GM12878 (cell line): ENCODE measurements at regions not wholly inside any gene's neighbourhood (a gene's known extent, or its start where the extent isn't known, plus 50 kb on each side); places are given as distances from the start of the nearest gene placed in this dataset.

Source experiments
- ATAC-seq: fragments of 200-7000 bp; cut with Tn5 transposase; 3 replicates; pipeline ENCODE4 v1.9.1; 2020; ENCODE audit warnings: mild to moderate bottlenecking, moderate library complexity
- BruUV-seq: library from RNA; stranded (reverse); fragments of 400-500 nt; replicated peaks from 2 replicates; lab custom pipeline; 2021; lab: Mats Ljungman, UMichigan
- CTCF ChIA-PET: fragments of 300-600 bp; sonication (Branson Sonifier 250); formaldehyde crosslinking; extraction: SDS; loops from one replicate; lab custom pipeline; 2021; ENCODE audit warnings: inconsistent platforms; lab: Yijun Ruan, JAX
- POLR2A ChIA-PET: fragments of 350-600 bp; formaldehyde crosslinking; extraction: SDS; loops from one replicate; lab custom pipeline; 2021; ENCODE audit warnings: inconsistent platforms; lab: Charles Lee
- RAD21 ChIA-PET: fragments of 300-600 bp; sonication (Branson Sonifier 250); formaldehyde crosslinking; loops from one replicate; lab custom pipeline; 2023; ENCODE audit warnings: antibody characterized with exemption; ENCODE audit not compliant: unreplicated experiment; lab: Charles Lee
- SMC1A ChIA-PET: fragments of 300-600 bp; sonication (Branson Sonifier 250); formaldehyde crosslinking; loops from one replicate; lab custom pipeline; 2023; ENCODE audit not compliant: unreplicated experiment, uncharacterized antibody; lab: Charles Lee
- DNase-seq: peaks from one replicate; pipeline ENCODE4 v3.0.0-alpha.2; 2011; ENCODE audit warnings: low read depth, low spot score
- FAIRE-seq: peaks from 3 replicates; lab custom pipeline; 2011; peaks lifted over from hg19 to GRCh38; lab: Jason Lieb, UNC
- H2AFZ ChIP-seq: 2 replicates; pipeline ENCODE4 v1.6.0; 2011; ENCODE audit warnings: low read depth, low read length, control low read depth; ENCODE audit not compliant: control insufficient read depth
- H3K27ac ChIP-seq: 2 replicates; pipeline ENCODE4 v1.5.1; 2011; ENCODE audit warnings: control low read depth; ENCODE audit not compliant: control insufficient read depth, insufficient read depth
- H3K27me3 ChIP-seq, 2 experiments: replicated peaks in 1 of 2; 2 replicates each; pipeline versions ENCODE4 v1.6.0 to v1.6.1; 2011; ENCODE audit warnings: low read length in 1 of 2; ENCODE audit not compliant: control insufficient read depth in 2 of 2, insufficient read depth in 2 of 2
- H3K36me3 ChIP-seq, 2 experiments: 2 replicates each; pipeline ENCODE4 v1.5.1; 2011; ENCODE audit warnings: low read length in 1 of 2; ENCODE audit not compliant: control insufficient read depth in 2 of 2, insufficient read depth in 2 of 2
- H3K4me1 ChIP-seq: 2 replicates; pipeline ENCODE4 v1.6.1; 2011; ENCODE audit warnings: mild to moderate bottlenecking, low read length, moderate library complexity, mixed read lengths; ENCODE audit not compliant: control insufficient read depth, insufficient read depth
- H3K4me2 ChIP-seq: 2 replicates; pipeline ENCODE4 v1.6.0; 2011; ENCODE audit warnings: control low read depth; ENCODE audit not compliant: control insufficient read depth, insufficient read depth
- H3K4me3 ChIP-seq: fragments of 200-600 bp; sonication (generic); 2 replicates; pipeline ENCODE4 v1.5.1; 2016
- H3K79me2 ChIP-seq: 2 replicates; pipeline ENCODE4 v1.6.0; 2011; ENCODE audit warnings: low read length; ENCODE audit not compliant: control insufficient read depth, insufficient read depth
- H3K9ac ChIP-seq: 2 replicates; pipeline ENCODE4 v1.8.0; 2011; ENCODE audit warnings: low read length, control low read depth, mixed read lengths; ENCODE audit not compliant: control insufficient read depth, insufficient read depth
- H3K9me3 ChIP-seq: replicated peaks from 3 replicates; pipeline ENCODE4 v1.5.1; 2011; ENCODE audit warnings: mild to moderate bottlenecking, low read length; ENCODE audit not compliant: control insufficient read depth, insufficient read depth
- H4K20me1 ChIP-seq: 2 replicates; pipeline ENCODE4 v1.6.0; 2011; ENCODE audit not compliant: control insufficient read depth, insufficient read depth
- ATF2 ChIP-seq: IDR thresholded peaks from 2 replicates; pipeline ENCODE4 v1.6.1; 2012; ENCODE audit warnings: low read length, inconsistent platforms
- BACH1 ChIP-seq: fragments of 450-650 bp; IDR thresholded peaks from 2 replicates; pipeline ENCODE4 v1.6.1; 2017; ENCODE audit warnings: mild to moderate bottlenecking, borderline replicate concordance
- CHD4 ChIP-seq: fragments of 200-600 bp; sonication (generic); IDR thresholded peaks from 2 replicates; pipeline ENCODE4 v1.6.1; 2016; ENCODE audit warnings: mild to moderate bottlenecking
- DPF2 ChIP-seq: fragments of 450-650 bp; IDR thresholded peaks from 2 replicates; pipeline ENCODE4 v1.6.1; 2017; ENCODE audit warnings: mild to moderate bottlenecking
- E2F4 ChIP-seq: IDR thresholded peaks from 2 replicates; pipeline ENCODE4 v1.6.1; 2012; ENCODE audit warnings: low read depth, low read length, improper control_type of control experiment
- HDGF ChIP-seq: fragments of 450-650 bp; IDR thresholded peaks from 2 replicates; pipeline ENCODE4 v1.6.1; 2016; ENCODE audit warnings: antibody characterized with exemption
- IRF5 ChIP-seq: fragments of 450-650 bp; IDR thresholded peaks from 2 replicates; pipeline ENCODE4 v1.6.1; 2017; ENCODE audit warnings: borderline replicate concordance
- NR2F1 ChIP-seq: fragments of 450-650 bp; conservative IDR thresholded peaks from 2 replicates; pipeline ENCODE4 v1.6.1; 2017; ENCODE audit warnings: mild to moderate bottlenecking
- POLR2AphosphoS5 ChIP-seq: IDR thresholded peaks from 2 replicates; pipeline ENCODE4 v1.6.1; 2011; ENCODE audit warnings: mild to moderate bottlenecking, low read length, inconsistent platforms
- RCOR1 ChIP-seq: conservative IDR thresholded peaks from 2 replicates; pipeline ENCODE4 v1.6.1; 2012; ENCODE audit warnings: low read depth, low read length, improper control_type of control experiment
- STAT3 ChIP-seq: IDR thresholded peaks from 2 replicates; pipeline ENCODE4 v1.6.1; 2011; ENCODE audit warnings: low read depth, low read length, improper control_type of control experiment
- TBL1XR1 ChIP-seq: IDR thresholded peaks from 2 replicates; pipeline ENCODE4 v1.6.1; 2012; ENCODE audit warnings: low read depth, low read length, improper control_type of control experiment
- TCF7 ChIP-seq: IDR thresholded peaks from 2 replicates; pipeline ENCODE4 v1.6.1; 2014; ENCODE audit warnings: antibody characterized with exemption, borderline replicate concordance
- YY1 ChIP-seq: IDR thresholded peaks from 2 replicates; pipeline ENCODE4 v1.6.1; 2011; ENCODE audit warnings: low read depth, mild to moderate bottlenecking, low read length
- ZBTB33 ChIP-seq: fragments of 450-650 bp; IDR thresholded peaks from 2 replicates; pipeline ENCODE4 v1.6.1; 2017; ENCODE audit warnings: mild to moderate bottlenecking
- ZNF207 ChIP-seq: fragments of 450-650 bp; IDR thresholded peaks from 2 replicates; pipeline ENCODE4 v1.6.1; 2014; ENCODE audit warnings: antibody characterized with exemption, mild to moderate bottlenecking, borderline replicate concordance
- ZNF274 ChIP-seq: IDR thresholded peaks from one replicate; pipeline ENCODE4 v1.8.0; 2011; ENCODE audit not compliant: insufficient read length, insufficient read depth
- ZSCAN29 ChIP-seq: fragments of 450-650 bp; IDR thresholded peaks from 2 replicates; pipeline ENCODE4 v1.6.1; 2017; ENCODE audit warnings: mild to moderate bottlenecking, moderate library complexity
- ZZZ3 ChIP-seq: IDR thresholded peaks from 2 replicates; pipeline ENCODE4 v1.6.1; 2011; ENCODE audit warnings: low read depth; ENCODE audit not compliant: control insufficient read depth, insufficient read length
- in situ Hi-C: fragments of 300-500 bp; cut with MboI; formaldehyde crosslinking; loops from 9 replicates; pipeline ENCODE4 v1.14.3; 2018; ENCODE audit warnings: mixed read lengths
- intact Hi-C: fragments of 100-400 bp; cut with micrococcal nuclease; formaldehyde crosslinking; loops from one replicate; pipeline ENCODE4 v1.14.2; 2022; ENCODE audit not compliant: unreplicated experiment

- TF ChIP-seq DPF2 (no peak), BACH1 (no peak), ZNF207 (no peak), ZZZ3 (no peak), TCF7 (no peak), ZBTB33 (no peak)
Observed at GRCh38 chr11:91219535-91219934, 996.7 kb upstream of the CHORDC1 start (continued).

GRCh38 chr11:91209751-91210150, 986.9 kb upstream of the CHORDC1 start:
- POLR2A ChIA-PET: no interaction called here
- ATAC-seq: no peak
- Histone ChIP-seq H3K36me3 (no peaks in the 10 kb centered on the region), H3K4me2 (no peak overlapping the region), H3K79me2 (no peaks in the 10 kb centered on the region), H3K4me3 (no peak overlapping the region), H3K27ac (no peak overlapping the region), H4K20me1 (no peaks in the 10 kb centered on the region), H3K9ac (no peak overlapping the region), H3K27me3 (no peaks in the 10 kb centered on the region), H3K9me3 (no peaks in the 10 kb centered on the region), H3K4me1 (no peaks in the 10 kb centered on the region), H2AFZ (no peak overlapping the region)
- in situ Hi-C loops: no loop called here
- DNase-seq: no peak
- FAIRE-seq: no peak
- intact Hi-C loops: no loop called here
- CTCF ChIA-PET: no interaction called here
- RAD21 ChIA-PET: no interaction called here
- SMC1A ChIA-PET: no interaction called here
- no peak for TF ChIP-seq POLR2AphosphoS5
- TF ChIP-seq YY1: no peak
- no peak for TF ChIP-seq NR2F1
- no peak for TF ChIP-seq IRF5
- TF ChIP-seq RCOR1: no peak
- no peak for TF ChIP-seq TBL1XR1
- TF ChIP-seq ZSCAN29: no peak
- TF ChIP-seq ZNF274: no peak
- no peak for TF ChIP-seq E2F4
- TF ChIP-seq STAT3: no peak
- no peak for TF ChIP-seq ATF2
- no peak for TF ChIP-seq HDGF
- TF ChIP-seq CHD4: no peak
- BruUV-seq: no TSS peak
